ENCODE measurements at regions not wholly inside any gene's neighbourhood (a gene's known extent, or its start where the extent isn't known, plus 50 kb on each side); places are given as distances from the start of the nearest gene placed in this dataset.

GRCh38 chr11:69397732-69398131, 83.7 kb upstream of the LINC01488 start:
- TF ChIP-seq CTCF (conservative IDR thresholded peaks at IDR 0.05; ENCODE audit: low read depth, low read length) (no peak), EZH2 (IDR thresholded peaks at IDR 0.05; ENCODE audit: borderline replicate concordance, low read depth, low read length, poor library complexity, severe bottlenecking) (no peak)
